Prostate gland (tissue), 2 donors: ENCODE measurements at regions not wholly inside any gene's neighbourhood (a gene's known extent, or its start where the extent isn't known, plus 50 kb on each side); places are given as distances from the start of the nearest gene placed in this dataset.

Source experiments
- POLR2A ChIP-seq: fragments of 450-650 bp; IDR thresholded peaks from one replicate; pipeline ENCODE4 v1.6.1; 2016; ENCODE audit warnings: antibody characterized with exemption, mild to moderate bottlenecking
- POLR2AphosphoS5 ChIP-seq: sonication (generic); formaldehyde crosslinking; IDR thresholded peaks from one replicate; pipeline ENCODE4 v1.6.1; 2017; ENCODE audit warnings: antibody characterized with exemption
- TF ChIP-seq, protein P1 (sequence below), 4 experiments: fragments of 200-600 bp in 2 of 4; fragments of 450-650 bp in 2 of 4; sonication (generic) in 2 of 4; IDR thresholded peaks; 1 replicate in 3 of 4; 2 replicates in 1 of 4; pipeline ENCODE4 v1.5.1; 2016 to 2019; ENCODE audit warnings: antibody characterized with exemption in 4 of 4, mild to moderate bottlenecking in 2 of 4, moderate library complexity in 2 of 4

DNA sequence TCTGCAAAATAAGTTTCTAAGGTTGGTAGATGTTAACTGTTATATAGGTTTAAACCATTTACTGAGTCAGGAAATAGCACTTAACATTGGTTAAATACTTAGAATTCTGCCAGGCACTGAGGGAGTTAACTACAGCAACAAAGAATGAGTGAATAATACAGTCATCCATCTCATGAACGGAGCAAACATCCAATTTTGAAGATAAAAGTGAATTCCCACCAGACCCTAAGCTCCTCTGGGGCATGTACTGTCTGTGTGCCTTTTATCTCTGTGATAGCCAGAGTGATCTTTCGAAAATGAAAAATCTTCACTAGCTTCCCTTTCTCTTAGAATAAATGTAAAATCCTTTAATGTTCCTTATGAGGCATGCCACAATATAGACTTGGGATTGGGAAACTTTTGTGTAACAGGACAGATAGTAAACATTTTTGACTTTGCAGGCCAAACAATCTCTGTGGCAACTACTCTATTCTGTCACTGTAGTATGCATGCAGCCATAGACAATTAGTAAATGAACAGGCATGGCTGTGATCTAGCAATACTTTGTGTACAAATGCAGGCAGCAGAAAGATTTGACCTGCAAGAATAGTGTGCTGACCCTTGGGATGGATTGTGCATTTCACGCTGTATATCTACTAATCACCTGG is 294.5 kb upstream of the LMCD1 start:
- TF ChIP-seq POLR2AphosphoS5: no peak
- TF ChIP-seq, protein P1, sequence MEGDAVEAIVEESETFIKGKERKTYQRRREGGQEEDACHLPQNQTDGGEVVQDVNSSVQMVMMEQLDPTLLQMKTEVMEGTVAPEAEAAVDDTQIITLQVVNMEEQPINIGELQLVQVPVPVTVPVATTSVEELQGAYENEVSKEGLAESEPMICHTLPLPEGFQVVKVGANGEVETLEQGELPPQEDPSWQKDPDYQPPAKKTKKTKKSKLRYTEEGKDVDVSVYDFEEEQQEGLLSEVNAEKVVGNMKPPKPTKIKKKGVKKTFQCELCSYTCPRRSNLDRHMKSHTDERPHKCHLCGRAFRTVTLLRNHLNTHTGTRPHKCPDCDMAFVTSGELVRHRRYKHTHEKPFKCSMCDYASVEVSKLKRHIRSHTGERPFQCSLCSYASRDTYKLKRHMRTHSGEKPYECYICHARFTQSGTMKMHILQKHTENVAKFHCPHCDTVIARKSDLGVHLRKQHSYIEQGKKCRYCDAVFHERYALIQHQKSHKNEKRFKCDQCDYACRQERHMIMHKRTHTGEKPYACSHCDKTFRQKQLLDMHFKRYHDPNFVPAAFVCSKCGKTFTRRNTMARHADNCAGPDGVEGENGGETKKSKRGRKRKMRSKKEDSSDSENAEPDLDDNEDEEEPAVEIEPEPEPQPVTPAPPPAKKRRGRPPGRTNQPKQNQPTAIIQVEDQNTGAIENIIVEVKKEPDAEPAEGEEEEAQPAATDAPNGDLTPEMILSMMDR (IDR thresholded peaks at IDR 0.05): no peak
- no peak for TF ChIP-seq POLR2A
